DOHH2 (cell line): ENCODE measurements at regions not wholly inside any gene's neighbourhood (a gene's known extent, or its start where the extent isn't known, plus 50 kb on each side); places are given as distances from the start of the nearest gene placed in this dataset.

Experiments used
- CTCF ChIP-seq: fragments of 200-600 bp; sonication (generic); IDR thresholded peaks from one replicate; pipeline ENCODE4 v1.5.1; 2014; ENCODE audit warnings: antibody characterized with exemption, mild to moderate bottlenecking, low read depth, low read length; ENCODE audit not compliant: poor library complexity, severe bottlenecking
- EZH2phosphoT487 ChIP-seq: fragments of 200-600 bp; sonication (generic); IDR thresholded peaks from 2 replicates; pipeline ENCODE4 v1.6.1; 2017; ENCODE audit warnings: borderline replicate concordance, mild to moderate bottlenecking, antibody characterized with exemption, low read length, moderate library complexity, mixed read lengths

- no peak for TF ChIP-seq CTCF
- no peak for TF ChIP-seq EZH2phosphoT487
Measured at GRCh38 chr18:1581581-1581980, 676.9 kb downstream of the ADCYAP1 start.
